ENCODE measurements at regions not wholly inside any gene's neighbourhood (a gene's known extent, or its start where the extent isn't known, plus 50 kb on each side); places are given as distances from the start of the nearest gene placed in this dataset.

DNA sequence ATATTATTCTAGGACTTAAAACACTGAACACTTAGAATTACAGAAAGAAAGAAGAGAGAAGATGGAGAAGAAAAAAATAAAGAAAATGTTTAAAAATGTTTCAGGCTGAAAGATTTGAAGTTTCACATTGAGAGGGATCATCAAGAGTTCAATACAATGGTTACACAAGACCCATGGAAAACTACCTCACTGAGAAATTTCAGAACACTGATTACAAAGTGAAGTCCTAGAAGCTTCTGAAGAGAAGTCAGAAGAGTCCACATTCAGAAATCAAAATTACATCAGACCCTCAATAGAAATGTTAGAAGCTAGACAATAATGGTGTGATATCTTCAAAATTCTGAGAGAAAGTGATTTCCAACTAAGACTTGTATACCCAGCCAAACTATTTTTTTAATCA lies 196.1 kb downstream of the MACC1 start:
- TF ChIP-seq, protein P1, sequence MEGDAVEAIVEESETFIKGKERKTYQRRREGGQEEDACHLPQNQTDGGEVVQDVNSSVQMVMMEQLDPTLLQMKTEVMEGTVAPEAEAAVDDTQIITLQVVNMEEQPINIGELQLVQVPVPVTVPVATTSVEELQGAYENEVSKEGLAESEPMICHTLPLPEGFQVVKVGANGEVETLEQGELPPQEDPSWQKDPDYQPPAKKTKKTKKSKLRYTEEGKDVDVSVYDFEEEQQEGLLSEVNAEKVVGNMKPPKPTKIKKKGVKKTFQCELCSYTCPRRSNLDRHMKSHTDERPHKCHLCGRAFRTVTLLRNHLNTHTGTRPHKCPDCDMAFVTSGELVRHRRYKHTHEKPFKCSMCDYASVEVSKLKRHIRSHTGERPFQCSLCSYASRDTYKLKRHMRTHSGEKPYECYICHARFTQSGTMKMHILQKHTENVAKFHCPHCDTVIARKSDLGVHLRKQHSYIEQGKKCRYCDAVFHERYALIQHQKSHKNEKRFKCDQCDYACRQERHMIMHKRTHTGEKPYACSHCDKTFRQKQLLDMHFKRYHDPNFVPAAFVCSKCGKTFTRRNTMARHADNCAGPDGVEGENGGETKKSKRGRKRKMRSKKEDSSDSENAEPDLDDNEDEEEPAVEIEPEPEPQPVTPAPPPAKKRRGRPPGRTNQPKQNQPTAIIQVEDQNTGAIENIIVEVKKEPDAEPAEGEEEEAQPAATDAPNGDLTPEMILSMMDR (IDR thresholded peaks at IDR 0.05) = no peak
- no peak for TF ChIP-seq POLR2A (IDR thresholded peaks at IDR 0.05)
